HG02938 (cell line): ENCODE measurements at regions not wholly inside any gene's neighbourhood (a gene's known extent, or its start where the extent isn't known, plus 50 kb on each side); places are given as distances from the start of the nearest gene placed in this dataset.
"Not testable (repeated sequence)": the region's sequence is repeated elsewhere in the genome, so short reads cannot be mapped to it uniquely, and the experiment has no call there.

Source experiments
- ATAC-seq: cut with Tn5 transposase; IDR thresholded peaks from one replicate; pipeline ENCODE4 v1.9.1; 2021; ENCODE audit warnings: mild to moderate bottlenecking, moderate library complexity; ENCODE audit not compliant: unreplicated experiment

- not testable (repeated sequence) for ATAC-seq
These were observed 55.3 kb upstream of the THOC2 start for GRCh38 chrX:123788193-123788592.

GRCh38 chrX:123788744-123789143 lies 55.9 kb upstream of the THOC2 start:
- ATAC-seq: no peak

GRCh38 chrX:123797543-123798447 lies 62.1 kb upstream of the XIAP start:
- ATAC-seq: no peak

GRCh38 chrX:123798706-123799430 lies 61.0 kb upstream of the XIAP start:
- not testable (repeated sequence) for ATAC-seq

- no peak for ATAC-seq
These were observed 58.0 kb upstream of the XIAP start for GRCh38 chrX:123801901-123802300.

- ATAC-seq: peak; percentile 79
These were observed 56.4 kb upstream of the XIAP start for GRCh38 chrX:123803331-123803983.

GRCh38 chrX:123803984-123804365 lies 55.9 kb upstream of the XIAP start:
- not testable (repeated sequence) for ATAC-seq

- ATAC-seq: no peak
These were observed 51.9 kb upstream of the XIAP start for GRCh38 chrX:123807835-123808416.

GRCh38 chrX:123809854-123810375 lies 49.9 kb upstream of the XIAP start:
- ATAC-seq: no peak
